B cell (primary cell): ENCODE measurements at regions not wholly inside any gene's neighbourhood (a gene's known extent, or its start where the extent isn't known, plus 50 kb on each side); places are given as distances from the start of the nearest gene placed in this dataset.

Experiments
- ATAC-seq: fragments of 200-7000 bp; cut with Tn5 transposase; one replicate; pipeline ENCODE4 v1.10.0; 2021; ENCODE audit warnings: low read depth, mild to moderate bottlenecking, moderate number of reproducible peaks, moderate library complexity
- CTCF ChIA-PET: fragments of 350-600 bp; sonication (Branson Sonifier 250); formaldehyde crosslinking; loops from one replicate; lab custom pipeline; 2021; ENCODE audit warnings: antibody characterized with exemption, inconsistent platforms; lab: Charles Lee
- POLR2A ChIA-PET: fragments of 350-600 bp; sonication (Branson Sonifier 250); formaldehyde crosslinking; loops from one replicate; lab custom pipeline; 2021; ENCODE audit warnings: antibody characterized with exemption; lab: Charles Lee
- DNase-seq: peaks from one replicate; pipeline ENCODE4 v3.0.0; 2013
- H2AFZ ChIP-seq: 2 replicates; pipeline ENCODE4 v1.6.1; 2012; ENCODE audit warnings: mild to moderate bottlenecking, low read depth, low read length; ENCODE audit not compliant: insufficient read depth, poor library complexity, severe bottlenecking
- H3K27ac ChIP-seq, 2 donors: 1 replicate in 1 of 2; 2 replicates in 1 of 2; pipeline ENCODE4 v1.5.1; 2012 to 2013; ENCODE audit warnings: low read length in 2 of 2, mild to moderate bottlenecking in 2 of 2, moderate library complexity in 1 of 2
- H3K27me3 ChIP-seq, 4 experiments: fragments of 200-600 bp in 1 of 4; sonication (generic) in 1 of 4; replicated peaks in 1 of 4; 1 replicate in 2 of 4; 2 replicates in 2 of 4; pipeline versions ENCODE4 v1.6.1 to v1.7.0; 2013 to 2016; ENCODE audit warnings: low read length in 3 of 4, mild to moderate bottlenecking in 2 of 4, mixed read lengths in 1 of 4, moderate library complexity in 1 of 4; ENCODE audit not compliant: insufficient read depth in 4 of 4, control insufficient read depth in 3 of 4; ENCODE audit errors: control extremely low read depth in 1 of 4
- H3K36me3 ChIP-seq, 2 experiments: replicated peaks in 1 of 2; 1 replicate in 1 of 2; 2 replicates in 1 of 2; pipeline versions ENCODE4 v1.6.1 to v1.7.1; 2013; ENCODE audit warnings: low read length in 1 of 2; ENCODE audit not compliant: insufficient read depth in 2 of 2, control insufficient read depth in 1 of 2; ENCODE audit errors: control extremely low read depth in 1 of 2, extremely low read depth in 1 of 2
- H3K4me1 ChIP-seq, 2 donors: fragments of 200-600 bp in 1 of 2; sonication (generic) in 1 of 2; 1 replicate in 1 of 2; 2 replicates in 1 of 2; pipeline versions ENCODE4 v1.5.1 to v1.6.1; 2013 to 2017; ENCODE audit warnings: low read length in 2 of 2; ENCODE audit not compliant: control insufficient read depth in 2 of 2, insufficient read depth in 2 of 2
- H3K4me2 ChIP-seq: replicated peaks from 2 replicates; pipeline ENCODE3; 2012; ENCODE audit warnings: mild to moderate bottlenecking, low read depth, low read length; ENCODE audit not compliant: poor library complexity, severe bottlenecking
- H3K4me3 ChIP-seq, 5 experiments: fragments of 200-600 bp in 1 of 5; sonication (generic) in 1 of 5; 1 replicate in 3 of 5; 2 replicates in 2 of 5; pipeline versions ENCODE4 v1.5.1 to v1.7.0; 2011 to 2016; ENCODE audit warnings: low read length in 4 of 5, mild to moderate bottlenecking in 4 of 5, low read depth in 2 of 5, control low read depth in 1 of 5, moderate library complexity in 1 of 5; ENCODE audit not compliant: insufficient read depth in 1 of 5; ENCODE audit errors: control extremely low read depth in 1 of 5, extremely low read depth in 1 of 5
- H3K79me2 ChIP-seq: fragments of 200-600 bp; sonication (generic); one replicate; pipeline ENCODE4 v1.6.0; 2016; ENCODE audit warnings: low read length; ENCODE audit not compliant: control insufficient read depth, insufficient read depth
- H3K9ac ChIP-seq: fragments of 200-600 bp; sonication (generic); 2 replicates; pipeline ENCODE4 v1.6.1; 2017; ENCODE audit warnings: mild to moderate bottlenecking, low read length, moderate library complexity
- H3K9me3 ChIP-seq, 3 donors: one replicate each; pipeline versions ENCODE4 v1.6.1 to v1.7.1; 2013; ENCODE audit warnings: low read length in 2 of 3; ENCODE audit not compliant: control insufficient read depth in 2 of 3, insufficient read depth in 1 of 3; ENCODE audit errors: control extremely low read depth in 1 of 3
- H4K20me1 ChIP-seq: 2 replicates; pipeline ENCODE4 v1.6.0; 2012; ENCODE audit warnings: mild to moderate bottlenecking, low read length; ENCODE audit not compliant: insufficient read depth, control insufficient read depth, poor library complexity, severe bottlenecking
- H3K27ac Mint-ChIP-seq: one replicate; pipeline ENCODE4 v1.8.0; 2021; ENCODE audit warnings: mixed read lengths
- H3K27me3 Mint-ChIP-seq: one replicate; pipeline ENCODE4 v1.8.0; 2021; ENCODE audit warnings: mixed read lengths
- H3K4me1 Mint-ChIP-seq: one replicate; pipeline ENCODE4 v1.8.0; 2021; ENCODE audit warnings: mixed read lengths
- H3K4me3 Mint-ChIP-seq: one replicate; pipeline ENCODE4 v1.8.0; 2021; ENCODE audit warnings: mixed read lengths
- H3K9me3 Mint-ChIP-seq: one replicate; pipeline ENCODE4 v1.8.0; 2022; ENCODE audit warnings: mixed read lengths; ENCODE audit not compliant: insufficient read depth
- CTCF ChIP-seq: fragments of 200-600 bp; IDR thresholded peaks from one replicate; pipeline ENCODE4 v1.8.0; 2022; ENCODE audit warnings: antibody characterized with exemption, mild to moderate bottlenecking
- EZH2 ChIP-seq: IDR thresholded peaks from 2 replicates; pipeline ENCODE4 v1.6.1; 2012; ENCODE audit warnings: borderline replicate concordance, low read depth, mild to moderate bottlenecking, moderate library complexity, low read length; ENCODE audit not compliant: insufficient read depth, poor library complexity, severe bottlenecking
- WGBS: methylation state at CpG from one replicate; pipeline ENCODE4 v1.1.5; 2013; ENCODE audit warnings: missing lambda C conversion rate; ENCODE audit not compliant: insufficient coverage; 5-methylcytosine and 5-hydroxymethylcytosine counted together
- intact Hi-C: fragments of 100-400 bp; cut with micrococcal nuclease; formaldehyde crosslinking; loops from one replicate; pipeline ENCODE4 v1.10.0; 2022

GRCh38 chr20:57881466-57882385 is 171.9 kb upstream of the PMEPA1 start:
- peaks cover 16% of the 10 kb centered on the region for H3K27me3 Mint-ChIP-seq
- no peaks in the 10 kb centered on the region for H3K4me1 ChIP-seq
- TF ChIP-seq CTCF (no peak), EZH2 (no peak)
- ChIA-PET POLR2A (no interaction called here), CTCF (no interaction called here)
- no peak overlapping the region for H2AFZ ChIP-seq
- H3K4me3 ChIP-seq = no peak overlapping the region
- DNase-seq (no peak), ATAC-seq (no peak)
- H3K27me3 ChIP-seq = peaks cover 0 to 3% (median 0%) of the 10 kb centered on the region in 4 experiments
- H3K4me2 ChIP-seq = no peak overlapping the region
- H3K36me3 ChIP-seq = no peaks in the 10 kb centered on the region
- intact Hi-C loops = no loop called here
- no peak overlapping the region for H3K4me3 Mint-ChIP-seq
- no peak overlapping the region for H3K27ac Mint-ChIP-seq
- no peaks in the 10 kb centered on the region for H3K79me2 ChIP-seq
- H3K9me3 ChIP-seq = no peaks in the 10 kb centered on the region
- no peaks in the 10 kb centered on the region for H3K4me1 Mint-ChIP-seq
- H3K27ac ChIP-seq = no peak overlapping the region
- H4K20me1 ChIP-seq = no peaks in the 10 kb centered on the region
- 90% methylated on average over 13 of the region's 15 CpGs for WGBS
- H3K9ac ChIP-seq = no peak overlapping the region
- H3K9me3 Mint-ChIP-seq = no peaks in the 10 kb centered on the region

DNA sequence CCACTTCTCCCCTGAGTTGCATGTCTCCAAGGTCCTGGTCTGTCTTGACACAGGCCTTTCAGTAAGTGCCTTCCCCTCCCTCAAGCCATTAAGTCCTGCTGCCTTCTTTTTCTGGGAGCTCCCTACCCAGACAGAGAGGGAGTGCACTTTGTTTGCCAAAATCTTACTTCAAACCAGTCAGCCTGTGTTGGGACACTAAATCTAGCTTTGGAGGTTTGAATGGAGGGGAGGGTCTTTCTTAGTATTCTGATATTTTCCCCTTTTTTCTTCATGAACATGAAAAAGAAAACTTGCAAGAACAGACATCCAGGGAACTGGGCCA is 170.7 kb upstream of the PMEPA1 start:
- Mint-ChIP-seq H3K4me3 (no peak overlapping the region), H3K27ac (no peak overlapping the region), H3K4me1 (no peaks in the 10 kb centered on the region), H3K27me3 (peaks cover 16% of the 10 kb centered on the region), H3K9me3 (no peaks in the 10 kb centered on the region)
- Histone ChIP-seq H2AFZ (no peak overlapping the region), H3K27ac (no peak overlapping the region), H3K4me3 (no peak overlapping the region), H3K9me3 (no peaks in the 10 kb centered on the region), H3K79me2 (no peaks in the 10 kb centered on the region), H3K9ac (no peak overlapping the region), H3K4me2 (no peak overlapping the region), H3K36me3 (no peaks in the 10 kb centered on the region), H3K27me3 (peaks cover 0 to 3% (median 0%) of the 10 kb centered on the region in 4 experiments), H4K20me1 (no peaks in the 10 kb centered on the region), H3K4me1 (no peaks in the 10 kb centered on the region)
- DNase-seq (no peak), ATAC-seq (no peak)
- intact Hi-C loops = no loop called here
- ChIA-PET CTCF (no interaction called here), POLR2A (no interaction called here)
- TF ChIP-seq EZH2 (no peak), CTCF (no peak)
